Activated naive CD4-positive, alpha-beta T cell treated with anti-CD3 and anti-CD28 coated beads, Interleukin-2, amount 10 ng/mL, durations not matched to agents 7 days and 5 days (primary cell): ENCODE measurements at regions not wholly inside any gene's neighbourhood (a gene's known extent, or its start where the extent isn't known, plus 50 kb on each side); places are given as distances from the start of the nearest gene placed in this dataset.

Experiments
- CTCF ChIA-PET: fragments of 350-600 bp; sonication (Branson Sonifier 250); formaldehyde crosslinking; loops from one replicate; lab custom pipeline; 2021; ENCODE audit warnings: antibody characterized with exemption; lab: Charles Lee
- DNase-seq: peaks from one replicate; pipeline ENCODE4 v3.0.0-alpha.2; 2020
- H3K27ac Mint-ChIP-seq: one replicate; pipeline ENCODE4 v1.8.0; 2021; ENCODE audit warnings: mild to moderate bottlenecking, moderate library complexity, mixed read lengths
- H3K27me3 Mint-ChIP-seq: one replicate; pipeline ENCODE4 v1.8.0; 2021; ENCODE audit warnings: mild to moderate bottlenecking, mixed read lengths
- H3K36me3 Mint-ChIP-seq: one replicate; pipeline ENCODE4 v1.8.0; 2021; ENCODE audit warnings: mixed read lengths
- H3K4me1 Mint-ChIP-seq: one replicate; pipeline ENCODE4 v1.8.0; 2021; ENCODE audit warnings: mixed read lengths
- H3K4me3 Mint-ChIP-seq: one replicate; pipeline ENCODE4 v1.8.0; 2021; ENCODE audit warnings: mild to moderate bottlenecking, moderate library complexity, mixed read lengths
- H3K9me3 Mint-ChIP-seq: one replicate; pipeline ENCODE4 v1.8.0; 2021; ENCODE audit warnings: mixed read lengths

GRCh38 chr21:19807201-19807600, 1191.0 kb upstream of the NCAM2 start:
- H3K4me1 Mint-ChIP-seq: no peaks in the 10 kb centered on the region
- no peak overlapping the region for H3K27ac Mint-ChIP-seq
- DNase-seq: no peak
- H3K9me3 Mint-ChIP-seq: peaks cover 8% of the 10 kb centered on the region
- no peaks in the 10 kb centered on the region for H3K27me3 Mint-ChIP-seq
- CTCF ChIA-PET: interaction anchor here (0.6 kb wide), 1 partner anchor 347 kb away, joined by 5 read pairs; no protein-coding TSS in a partner anchor
- no peak overlapping the region for H3K4me3 Mint-ChIP-seq
- no peaks in the 10 kb centered on the region for H3K36me3 Mint-ChIP-seq

- Mint-ChIP-seq H3K9me3 (peaks cover 20% of the 10 kb centered on the region), H3K27ac (no peak overlapping the region), H3K27me3 (no peaks in the 10 kb centered on the region), H3K4me3 (no peak overlapping the region), H3K4me1 (no peaks in the 10 kb centered on the region), H3K36me3 (no peaks in the 10 kb centered on the region)
- CTCF ChIA-PET: no interaction called here
- no peak for DNase-seq
Measured at GRCh38 chr21:19810779-19811178, 1187.4 kb upstream of the NCAM2 start.

GRCh38 chr21:19830446-19830845, 1167.8 kb upstream of the NCAM2 start:
- Mint-ChIP-seq H3K4me3 (no peak overlapping the region), H3K9me3 (peaks cover 36% of the 10 kb centered on the region), H3K27ac (no peak overlapping the region), H3K36me3 (no peaks in the 10 kb centered on the region), H3K27me3 (no peaks in the 10 kb centered on the region), H3K4me1 (no peaks in the 10 kb centered on the region)
- DNase-seq: no peak
- CTCF ChIA-PET: no interaction called here

GRCh38 chr21:19832551-19832950, 1165.7 kb upstream of the NCAM2 start:
- H3K4me1 Mint-ChIP-seq: no peaks in the 10 kb centered on the region
- CTCF ChIA-PET: no interaction called here
- no peaks in the 10 kb centered on the region for H3K36me3 Mint-ChIP-seq
- H3K9me3 Mint-ChIP-seq: peaks cover 32% of the 10 kb centered on the region
- H3K27ac Mint-ChIP-seq: no peak overlapping the region
- DNase-seq: no peak
- H3K27me3 Mint-ChIP-seq: no peaks in the 10 kb centered on the region
- H3K4me3 Mint-ChIP-seq: no peak overlapping the region

GRCh38 chr21:19833082-19833481, 1165.1 kb upstream of the NCAM2 start:
- Mint-ChIP-seq H3K36me3 (no peaks in the 10 kb centered on the region), H3K4me3 (no peak overlapping the region), H3K4me1 (no peaks in the 10 kb centered on the region), H3K27me3 (no peaks in the 10 kb centered on the region), H3K27ac (no peak overlapping the region), H3K9me3 (peaks cover 28% of the 10 kb centered on the region)
- CTCF ChIA-PET: no interaction called here
- no peak for DNase-seq

- DNase-seq: no peak
- CTCF ChIA-PET: no interaction called here
- no peaks in the 10 kb centered on the region for H3K36me3 Mint-ChIP-seq
- no peak overlapping the region for H3K4me3 Mint-ChIP-seq
- H3K4me1 Mint-ChIP-seq: no peaks in the 10 kb centered on the region
- peaks cover 6% of the 10 kb centered on the region for H3K9me3 Mint-ChIP-seq
- no peak overlapping the region for H3K27ac Mint-ChIP-seq
- H3K27me3 Mint-ChIP-seq: no peaks in the 10 kb centered on the region
Measured at GRCh38 chr21:19842601-19843000, 1155.6 kb upstream of the NCAM2 start.

- CTCF ChIA-PET: no interaction called here
- DNase-seq: no peak
- Mint-ChIP-seq H3K36me3 (no peaks in the 10 kb centered on the region), H3K27me3 (no peaks in the 10 kb centered on the region), H3K27ac (no peak overlapping the region), H3K4me3 (no peak overlapping the region), H3K9me3 (no peaks in the 10 kb centered on the region), H3K4me1 (no peaks in the 10 kb centered on the region)
Measured at GRCh38 chr21:19844334-19844733, 1153.9 kb upstream of the NCAM2 start.

GRCh38 chr21:19850157-19850556, 1148.1 kb upstream of the NCAM2 start:
- no peaks in the 10 kb centered on the region for H3K4me1 Mint-ChIP-seq
- CTCF ChIA-PET: no interaction called here
- no peak overlapping the region for H3K27ac Mint-ChIP-seq
- H3K27me3 Mint-ChIP-seq: no peaks in the 10 kb centered on the region
- H3K36me3 Mint-ChIP-seq: no peaks in the 10 kb centered on the region
- H3K9me3 Mint-ChIP-seq: peaks cover 13% of the 10 kb centered on the region
- no peak overlapping the region for H3K4me3 Mint-ChIP-seq
- DNase-seq: no peak

GRCh38 chr21:19853061-19853460, 1145.1 kb upstream of the NCAM2 start:
- Mint-ChIP-seq H3K36me3 (no peaks in the 10 kb centered on the region), H3K4me3 (no peak overlapping the region), H3K9me3 (peaks cover 21% of the 10 kb centered on the region), H3K27ac (no peak overlapping the region), H3K4me1 (no peaks in the 10 kb centered on the region), H3K27me3 (no peaks in the 10 kb centered on the region)
- DNase-seq: no peak
- CTCF ChIA-PET: no interaction called here

GRCh38 chr21:19853709-19854575, 1144.3 kb upstream of the NCAM2 start:
- Mint-ChIP-seq H3K36me3 (no peaks in the 10 kb centered on the region), H3K27me3 (no peaks in the 10 kb centered on the region), H3K4me1 (no peaks in the 10 kb centered on the region), H3K9me3 (peaks cover 21% of the 10 kb centered on the region), H3K27ac (no peak overlapping the region), H3K4me3 (no peak overlapping the region)
- CTCF ChIA-PET: no interaction called here
- no peak for DNase-seq

GRCh38 chr21:19855522-19855921, 1142.7 kb upstream of the NCAM2 start:
- H3K27ac Mint-ChIP-seq: no peak overlapping the region
- no peak overlapping the region for H3K4me3 Mint-ChIP-seq
- no peaks in the 10 kb centered on the region for H3K4me1 Mint-ChIP-seq
- no peaks in the 10 kb centered on the region for H3K36me3 Mint-ChIP-seq
- H3K27me3 Mint-ChIP-seq: no peaks in the 10 kb centered on the region
- H3K9me3 Mint-ChIP-seq: peaks cover 21% of the 10 kb centered on the region
- CTCF ChIA-PET: no interaction called here
- DNase-seq: no peak

- CTCF ChIA-PET: no interaction called here
- no peak for DNase-seq
- H3K36me3 Mint-ChIP-seq: no peaks in the 10 kb centered on the region
- no peaks in the 10 kb centered on the region for H3K4me1 Mint-ChIP-seq
- H3K4me3 Mint-ChIP-seq: no peak overlapping the region
- no peaks in the 10 kb centered on the region for H3K27me3 Mint-ChIP-seq
- peaks cover 12% of the 10 kb centered on the region for H3K9me3 Mint-ChIP-seq
- H3K27ac Mint-ChIP-seq: no peak overlapping the region
Measured at GRCh38 chr21:19864476-19864875, 1133.7 kb upstream of the NCAM2 start.

GRCh38 chr21:19870682-19871081, 1127.5 kb upstream of the NCAM2 start:
- CTCF ChIA-PET: no interaction called here
- Mint-ChIP-seq H3K4me1 (no peaks in the 10 kb centered on the region), H3K27me3 (no peaks in the 10 kb centered on the region), H3K4me3 (no peak overlapping the region), H3K9me3 (peaks cover 6% of the 10 kb centered on the region), H3K36me3 (no peaks in the 10 kb centered on the region), H3K27ac (no peak overlapping the region)
- no peak for DNase-seq

GRCh38 chr21:19874521-19874920, 1123.7 kb upstream of the NCAM2 start:
- Mint-ChIP-seq H3K4me1 (no peaks in the 10 kb centered on the region), H3K4me3 (no peak overlapping the region), H3K36me3 (no peaks in the 10 kb centered on the region), H3K27ac (no peak overlapping the region), H3K27me3 (no peaks in the 10 kb centered on the region), H3K9me3 (peaks cover 12% of the 10 kb centered on the region)
- no peak for DNase-seq
- CTCF ChIA-PET: no interaction called here

- DNase-seq: no peak
- H3K27ac Mint-ChIP-seq: no peak overlapping the region
- no peaks in the 10 kb centered on the region for H3K36me3 Mint-ChIP-seq
- no peaks in the 10 kb centered on the region for H3K27me3 Mint-ChIP-seq
- no peak overlapping the region for H3K4me3 Mint-ChIP-seq
- no peaks in the 10 kb centered on the region for H3K4me1 Mint-ChIP-seq
- CTCF ChIA-PET: no interaction called here
- peaks cover 16% of the 10 kb centered on the region for H3K9me3 Mint-ChIP-seq
Measured at GRCh38 chr21:19878133-19878532, 1120.1 kb upstream of the NCAM2 start.
